Glomerular endothelial cell (primary cell): ENCODE measurements at regions not wholly inside any gene's neighbourhood (a gene's known extent, or its start where the extent isn't known, plus 50 kb on each side); places are given as distances from the start of the nearest gene placed in this dataset.

Source experiments
- DNase-seq: peaks from one replicate; pipeline ENCODE4 v3.0.0-alpha.2; 2011; ENCODE audit warnings: low read depth, low spot score; ENCODE audit errors: extremely low read depth

DNA sequence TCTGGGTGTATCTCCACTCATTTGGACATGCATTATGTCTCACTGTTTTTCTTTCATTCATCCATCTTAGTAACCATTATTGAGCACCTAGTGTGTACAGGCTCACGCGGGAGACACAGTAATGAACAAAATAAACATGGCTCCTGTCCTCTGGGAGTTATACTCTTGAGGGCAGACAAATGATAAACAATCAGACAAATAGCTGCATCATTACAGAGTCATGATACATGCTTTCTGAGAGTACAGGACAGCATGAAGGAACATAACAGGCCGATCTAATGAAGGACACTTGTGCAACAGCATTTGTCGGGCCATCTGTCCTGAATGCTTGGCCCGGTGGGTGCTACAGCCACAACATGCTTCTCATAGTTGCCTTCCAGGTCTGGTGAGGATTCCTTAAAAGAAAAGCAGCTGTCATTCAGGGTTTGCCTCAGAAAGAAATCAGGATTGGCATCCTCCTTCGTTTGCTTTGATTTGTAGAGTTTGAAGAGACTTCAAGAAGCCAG is 77.2 kb upstream of the EGLN3 start:
- DNase-seq, result no peak

GRCh38 chr14:34027130-34027989 is 76.5 kb upstream of the EGLN3 start:
- DNase-seq, result no peak

- no peak for DNase-seq
Observed at GRCh38 chr14:34025325-34026017, 74.6 kb upstream of the EGLN3 start.

GRCh38 chr14:34024768-34025144 is 73.9 kb upstream of the EGLN3 start:
- no peak for DNase-seq

- DNase-seq, result no peak
Observed at GRCh38 chr14:34023824-34024767, 73.2 kb upstream of the EGLN3 start.

- DNase-seq, result no peak
Observed at GRCh38 chr14:34021096-34021495, 70.2 kb upstream of the EGLN3 start.

DNA sequence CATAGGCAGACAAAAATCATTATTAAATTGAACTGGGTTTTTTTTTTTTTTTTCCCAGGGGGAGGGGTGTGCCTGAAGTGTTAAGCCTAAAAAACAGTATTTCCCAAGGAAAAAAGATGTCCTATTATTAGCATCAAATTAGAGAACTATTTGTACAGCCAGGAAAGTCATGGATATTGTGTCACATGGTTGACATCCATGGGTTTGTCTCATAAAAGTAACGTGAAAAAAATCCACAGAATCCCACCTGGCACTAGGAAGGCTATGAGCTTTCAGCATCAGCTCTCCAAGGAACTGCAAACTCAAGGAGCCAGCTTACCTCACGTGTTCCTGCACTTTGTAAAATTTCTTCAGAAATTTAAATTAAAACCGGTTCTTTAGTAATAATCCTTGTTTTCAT is 69.1 kb upstream of the EGLN3 start:
- no peak for DNase-seq

GRCh38 chr14:34018564-34019244 is 67.8 kb upstream of the EGLN3 start:
- no peak for DNase-seq

DNA sequence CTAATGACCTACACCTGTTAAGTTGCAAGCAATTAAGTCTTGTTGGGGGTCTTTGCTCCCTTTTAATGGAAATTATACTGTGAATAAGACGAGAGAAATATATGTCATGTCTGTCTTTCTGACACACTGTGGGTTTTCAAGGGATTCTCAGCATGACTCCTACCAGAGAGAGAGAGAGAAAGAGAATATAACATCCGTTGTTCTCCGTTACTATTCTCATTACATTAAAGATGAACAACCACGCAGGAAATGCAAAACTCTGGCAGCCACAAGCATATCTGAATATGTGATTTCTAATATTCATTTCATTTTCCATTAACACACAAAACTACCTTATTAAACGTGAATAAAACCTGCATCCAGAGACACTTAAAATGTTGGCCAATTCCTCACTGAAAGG is 67.3 kb upstream of the EGLN3 start:
- no peak for DNase-seq

DNA sequence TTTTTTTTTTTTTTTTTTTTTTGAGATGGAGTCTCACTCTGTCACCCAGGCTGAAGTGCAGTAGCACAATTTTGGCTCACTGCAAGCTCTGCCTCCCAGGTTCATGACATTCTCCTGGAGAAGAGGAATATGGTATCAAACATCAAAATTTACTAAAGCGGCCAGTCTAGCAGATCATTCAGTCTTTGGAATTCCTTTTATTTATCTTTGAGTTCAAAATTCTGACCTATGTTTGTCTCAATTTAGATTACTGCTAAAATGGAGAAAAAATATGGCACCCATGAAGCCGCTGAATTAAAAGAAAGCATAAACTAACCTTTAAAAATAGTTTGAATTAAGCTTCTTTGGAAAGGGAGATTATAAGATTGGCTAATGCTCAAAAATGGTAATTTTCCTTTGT is 64.5 kb upstream of the EGLN3 start:
- no peak for DNase-seq

DNA sequence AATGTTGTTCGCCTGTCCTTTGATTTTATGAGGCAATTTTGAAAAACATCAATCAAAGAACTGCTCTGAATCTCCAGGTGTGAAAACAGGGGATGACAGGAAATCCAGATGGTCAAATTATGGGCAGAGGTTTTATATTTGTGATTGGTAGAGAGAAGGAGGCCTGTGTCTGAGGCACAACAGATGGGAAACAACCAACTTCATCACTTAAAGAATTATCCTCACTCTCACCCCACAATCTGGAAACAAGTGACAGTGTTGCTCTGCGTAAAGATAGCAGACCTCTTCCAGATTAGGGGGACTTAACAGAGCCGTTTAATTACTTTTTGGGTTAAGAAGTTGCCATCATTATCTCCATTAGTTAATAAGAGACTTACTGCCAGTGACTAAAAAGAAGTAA is 64.1 kb upstream of the EGLN3 start:
- no peak for DNase-seq

- no peak for DNase-seq
Observed at GRCh38 chr14:34013721-34014060, 62.8 kb upstream of the EGLN3 start.

DNA sequence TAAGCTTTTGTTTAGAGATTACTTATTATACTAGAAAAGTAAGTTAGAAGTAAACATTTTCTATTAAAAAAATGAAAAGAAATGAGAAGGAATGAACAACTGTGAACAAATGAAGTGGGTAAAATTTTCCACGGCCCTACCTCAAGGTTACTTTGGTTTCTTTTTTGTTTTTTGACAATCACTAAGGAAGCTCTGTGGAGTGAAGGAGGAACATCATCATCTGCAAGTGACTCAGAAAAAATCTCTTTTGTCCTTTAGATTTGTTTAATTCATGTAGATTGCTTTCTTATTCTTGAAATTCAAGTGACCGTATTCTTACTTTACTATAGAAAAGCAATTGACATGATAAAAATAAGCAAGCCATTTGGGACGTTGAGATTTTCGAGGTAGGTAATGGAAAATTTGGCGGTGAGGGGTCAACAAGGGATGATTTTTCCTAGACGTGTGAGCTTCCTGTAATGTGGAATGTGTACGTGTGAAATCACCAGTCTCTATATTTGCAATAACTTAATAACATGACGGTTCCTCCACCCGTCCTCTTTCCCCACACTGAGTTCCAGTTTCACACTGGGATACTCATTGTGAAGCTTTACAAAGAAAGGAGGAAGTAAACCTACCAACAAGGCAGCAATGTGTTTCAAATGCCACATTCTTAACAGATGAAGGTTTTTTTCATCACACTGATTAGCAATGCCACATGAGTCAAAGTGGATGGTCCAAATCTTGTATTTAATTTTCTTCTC is 62.3 kb upstream of the EGLN3 start:
- DNase-seq, result no peak

GRCh38 chr14:34012369-34012768 is 61.5 kb upstream of the EGLN3 start:
- DNase-seq, result no peak

- no peak for DNase-seq
Observed at GRCh38 chr14:34009956-34010355, 59.1 kb upstream of the EGLN3 start.

DNA sequence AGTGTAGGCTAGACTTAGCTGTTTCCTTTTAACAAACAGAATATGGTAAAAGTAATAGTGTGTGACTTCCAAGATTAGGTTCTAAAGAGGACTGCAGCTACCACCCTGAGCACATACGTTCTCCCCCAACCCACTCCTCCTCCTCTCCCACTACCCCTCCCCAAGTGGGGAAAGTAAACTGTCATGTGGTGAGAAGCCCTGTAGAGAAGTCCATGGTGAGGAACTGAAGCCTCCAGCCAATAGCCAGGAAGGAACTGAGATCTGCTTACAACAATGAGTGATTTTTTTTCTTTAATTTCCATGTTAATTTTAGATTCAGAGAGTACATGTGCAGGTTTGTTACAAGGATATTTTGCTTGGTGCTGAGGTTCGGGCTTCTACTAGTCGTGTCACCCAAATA is 57.0 kb upstream of the EGLN3 start:
- DNase-seq, result no peak

DNA sequence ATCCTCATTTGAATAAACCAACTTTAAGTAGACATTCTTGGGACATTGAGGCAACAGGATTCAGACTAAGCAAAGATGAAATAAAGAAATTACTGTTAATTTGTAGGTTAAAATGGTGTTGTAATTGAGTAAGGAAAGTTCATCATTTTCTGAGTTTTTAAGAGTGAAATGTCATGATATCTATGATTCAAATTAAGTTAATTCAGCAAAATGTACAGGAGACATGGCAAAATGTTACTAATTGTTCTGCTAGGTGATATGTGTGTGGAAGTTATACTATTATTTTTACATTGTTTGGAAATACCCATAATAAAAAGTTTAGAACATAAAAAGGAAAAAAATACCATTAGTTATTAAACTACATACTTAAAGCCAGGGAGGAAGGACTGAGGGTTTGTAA is 55.0 kb upstream of the EGLN3 start:
- DNase-seq, result no peak

DNA sequence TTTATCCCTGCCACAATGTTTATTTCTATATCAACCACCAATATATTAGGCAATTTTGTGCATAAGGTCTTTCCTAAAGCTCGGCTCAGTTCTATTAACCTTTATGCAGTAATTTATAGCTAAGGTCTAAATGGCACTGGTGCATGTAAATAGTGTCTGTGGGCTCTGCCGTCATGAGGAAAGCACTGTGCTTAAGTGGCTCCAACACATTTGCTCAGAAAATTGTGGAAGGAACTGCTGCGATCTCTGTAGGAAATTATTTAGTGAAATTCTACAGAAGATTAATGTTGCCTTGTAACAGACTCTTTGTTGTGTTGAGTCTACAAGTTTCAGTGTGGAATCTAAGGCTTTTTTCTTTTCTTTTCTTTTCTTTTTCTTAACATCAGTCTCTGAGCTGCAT is 54.0 kb upstream of the EGLN3 start:
- no peak for DNase-seq

DNA sequence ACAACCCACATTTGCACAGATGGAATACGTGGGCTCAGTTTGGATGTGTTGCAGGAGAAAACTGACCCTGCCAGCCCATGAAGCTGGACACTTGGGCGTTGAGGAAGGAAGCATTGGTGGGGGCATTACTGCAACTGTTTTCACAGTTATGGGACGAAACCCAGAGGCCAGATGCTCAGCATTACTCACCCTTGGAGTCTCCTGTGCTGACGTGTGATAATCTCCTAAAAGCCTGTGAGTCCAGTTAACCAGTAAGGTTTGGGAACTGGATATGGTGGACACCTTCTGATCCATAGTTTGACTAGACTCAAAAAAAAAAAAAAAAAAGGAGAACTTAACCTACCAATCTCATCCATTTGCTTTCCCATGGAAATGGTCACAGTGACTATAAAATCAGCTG is 52.8 kb upstream of the EGLN3 start:
- DNase-seq, result no peak

- no peak for DNase-seq
Observed at GRCh38 chr14:34003082-34003668, 52.3 kb upstream of the EGLN3 start.
